ENCODE measurements at regions not wholly inside any gene's neighbourhood (a gene's known extent, or its start where the extent isn't known, plus 50 kb on each side); places are given as distances from the start of the nearest gene placed in this dataset.

DNA sequence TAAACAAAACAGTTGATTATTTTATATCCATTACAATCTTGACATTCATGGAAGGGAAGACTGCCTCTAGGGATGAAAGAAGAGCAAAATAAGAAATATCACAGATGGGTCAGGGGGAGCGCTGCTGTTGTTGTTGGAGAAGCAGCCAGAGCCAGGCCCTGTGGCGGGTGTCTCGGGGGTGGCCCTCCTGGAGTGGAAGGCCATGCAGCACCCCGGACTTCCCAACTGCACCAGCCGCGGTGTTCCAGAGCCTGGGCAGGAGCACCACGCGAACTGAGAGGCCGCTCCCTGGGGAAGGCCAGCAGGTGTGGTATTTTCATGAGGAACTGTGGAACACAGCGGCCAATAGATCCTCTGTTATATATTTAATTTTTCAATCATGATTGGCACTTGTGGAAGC lies 72.4 kb upstream of the VSTM2A start:
- ATAC-seq = no peak
- BruUV-seq (replicated peaks) = no TSS peak
- DNase-seq (ENCODE audit: low read depth, low spot score) = no peak
- intact Hi-C loops (cut with micrococcal nuclease; ENCODE audit: unreplicated experiment) = no loop called here
- CTCF ChIA-PET = no interaction called here
- no peaks in the 10 kb centered on the region for H3K4me1 ChIP-seq (ENCODE audit: control insufficient read depth, insufficient read depth, low read length)
- no peaks in the 10 kb centered on the region for H3K36me3 ChIP-seq (ENCODE audit: control insufficient read depth, insufficient read depth, low read length)
- no peaks in the 10 kb centered on the region for H3K9me3 ChIP-seq (ENCODE audit: control insufficient read depth, insufficient read depth, low read depth, low read length)
- in situ Hi-C loops (cut with HindIII; ENCODE audit: low pct_unique_long_range_greater_than_20kb, low sequenced_read_pairs) = no loop called here
- POLR2A ChIA-PET = no interaction called here
- TF ChIP-seq SIN3A (IDR thresholded peaks at IDR 0.05; ENCODE audit: borderline replicate concordance, insufficient read depth, low read depth, low read length) (no peak), POLR2AphosphoS5 (IDR thresholded peaks at IDR 0.05; ENCODE audit: low read depth, low read length) (no peak)
- TF ChIP-seq, protein P1, sequence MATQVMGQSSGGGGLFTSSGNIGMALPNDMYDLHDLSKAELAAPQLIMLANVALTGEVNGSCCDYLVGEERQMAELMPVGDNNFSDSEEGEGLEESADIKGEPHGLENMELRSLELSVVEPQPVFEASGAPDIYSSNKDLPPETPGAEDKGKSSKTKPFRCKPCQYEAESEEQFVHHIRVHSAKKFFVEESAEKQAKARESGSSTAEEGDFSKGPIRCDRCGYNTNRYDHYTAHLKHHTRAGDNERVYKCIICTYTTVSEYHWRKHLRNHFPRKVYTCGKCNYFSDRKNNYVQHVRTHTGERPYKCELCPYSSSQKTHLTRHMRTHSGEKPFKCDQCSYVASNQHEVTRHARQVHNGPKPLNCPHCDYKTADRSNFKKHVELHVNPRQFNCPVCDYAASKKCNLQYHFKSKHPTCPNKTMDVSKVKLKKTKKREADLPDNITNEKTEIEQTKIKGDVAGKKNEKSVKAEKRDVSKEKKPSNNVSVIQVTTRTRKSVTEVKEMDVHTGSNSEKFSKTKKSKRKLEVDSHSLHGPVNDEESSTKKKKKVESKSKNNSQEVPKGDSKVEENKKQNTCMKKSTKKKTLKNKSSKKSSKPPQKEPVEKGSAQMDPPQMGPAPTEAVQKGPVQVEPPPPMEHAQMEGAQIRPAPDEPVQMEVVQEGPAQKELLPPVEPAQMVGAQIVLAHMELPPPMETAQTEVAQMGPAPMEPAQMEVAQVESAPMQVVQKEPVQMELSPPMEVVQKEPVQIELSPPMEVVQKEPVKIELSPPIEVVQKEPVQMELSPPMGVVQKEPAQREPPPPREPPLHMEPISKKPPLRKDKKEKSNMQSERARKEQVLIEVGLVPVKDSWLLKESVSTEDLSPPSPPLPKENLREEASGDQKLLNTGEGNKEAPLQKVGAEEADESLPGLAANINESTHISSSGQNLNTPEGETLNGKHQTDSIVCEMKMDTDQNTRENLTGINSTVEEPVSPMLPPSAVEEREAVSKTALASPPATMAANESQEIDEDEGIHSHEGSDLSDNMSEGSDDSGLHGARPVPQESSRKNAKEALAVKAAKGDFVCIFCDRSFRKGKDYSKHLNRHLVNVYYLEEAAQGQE (IDR thresholded peaks at IDR 0.05; ENCODE audit: insufficient read depth in 1 of 2, low read depth in 2 of 2, low read length in 1 of 2) = no peak
- TF ChIP-seq, protein P2, sequence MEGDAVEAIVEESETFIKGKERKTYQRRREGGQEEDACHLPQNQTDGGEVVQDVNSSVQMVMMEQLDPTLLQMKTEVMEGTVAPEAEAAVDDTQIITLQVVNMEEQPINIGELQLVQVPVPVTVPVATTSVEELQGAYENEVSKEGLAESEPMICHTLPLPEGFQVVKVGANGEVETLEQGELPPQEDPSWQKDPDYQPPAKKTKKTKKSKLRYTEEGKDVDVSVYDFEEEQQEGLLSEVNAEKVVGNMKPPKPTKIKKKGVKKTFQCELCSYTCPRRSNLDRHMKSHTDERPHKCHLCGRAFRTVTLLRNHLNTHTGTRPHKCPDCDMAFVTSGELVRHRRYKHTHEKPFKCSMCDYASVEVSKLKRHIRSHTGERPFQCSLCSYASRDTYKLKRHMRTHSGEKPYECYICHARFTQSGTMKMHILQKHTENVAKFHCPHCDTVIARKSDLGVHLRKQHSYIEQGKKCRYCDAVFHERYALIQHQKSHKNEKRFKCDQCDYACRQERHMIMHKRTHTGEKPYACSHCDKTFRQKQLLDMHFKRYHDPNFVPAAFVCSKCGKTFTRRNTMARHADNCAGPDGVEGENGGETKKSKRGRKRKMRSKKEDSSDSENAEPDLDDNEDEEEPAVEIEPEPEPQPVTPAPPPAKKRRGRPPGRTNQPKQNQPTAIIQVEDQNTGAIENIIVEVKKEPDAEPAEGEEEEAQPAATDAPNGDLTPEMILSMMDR (IDR thresholded peaks at IDR 0.05) = no peak
- H3K4me3 ChIP-seq (ENCODE audit: low read depth in 2 of 2, low read length in 2 of 2) = no peak overlapping the region
- H3K27me3 ChIP-seq (ENCODE audit: control insufficient read depth, insufficient read depth, low read length) = no peaks in the 10 kb centered on the region
- no peak overlapping the region for H3K27ac ChIP-seq (ENCODE audit: low read length)

DNA sequence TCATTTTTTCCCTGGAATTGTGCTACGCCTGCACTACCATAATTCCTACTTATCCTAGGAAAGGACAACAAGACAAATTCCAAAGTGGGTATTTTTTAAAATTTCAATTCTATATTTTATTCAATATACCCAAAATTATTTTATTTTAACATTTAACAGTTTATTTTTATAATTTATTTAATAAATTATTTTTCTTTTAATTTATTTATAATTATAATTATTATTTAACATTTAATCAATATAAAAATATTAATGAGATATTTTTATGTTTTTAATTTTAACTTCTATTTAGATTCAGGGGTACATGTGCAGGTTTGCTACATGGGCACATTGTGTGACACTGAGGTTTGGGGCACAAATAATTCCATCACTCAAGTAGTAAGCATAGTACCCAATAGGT lies 65.6 kb upstream of the VSTM2A start:
- in situ Hi-C loops (cut with HindIII; ENCODE audit: low pct_unique_long_range_greater_than_20kb, low sequenced_read_pairs) = no loop called here
- ATAC-seq (no peak), DNase-seq (ENCODE audit: low read depth, low spot score) (no peak)
- no peak for TF ChIP-seq POLR2AphosphoS5 (IDR thresholded peaks at IDR 0.05; ENCODE audit: low read depth, low read length)
- 0 out of 2 replicates have a peak, but pooled peaks cover 5% of the 10 kb centered on the region for H3K9me3 ChIP-seq (ENCODE audit: control insufficient read depth, insufficient read depth, low read depth, low read length)
- CTCF ChIA-PET = no interaction called here
- H3K36me3 ChIP-seq (ENCODE audit: control insufficient read depth, insufficient read depth, low read length) = no peaks in the 10 kb centered on the region
- peaks cover 6% of the 10 kb centered on the region; the same call in 1 of the 2 replicates for H3K27me3 ChIP-seq (ENCODE audit: control insufficient read depth, insufficient read depth, low read length)
- no peak overlapping the region for H3K4me3 ChIP-seq (ENCODE audit: low read depth in 2 of 2, low read length in 2 of 2)
- no peak overlapping the region for H3K27ac ChIP-seq (ENCODE audit: low read length)
- POLR2A ChIA-PET = no interaction called here
- no peaks in the 10 kb centered on the region for H3K4me1 ChIP-seq (ENCODE audit: control insufficient read depth, insufficient read depth, low read length)
- no TSS peak for BruUV-seq (replicated peaks)
- intact Hi-C loops (cut with micrococcal nuclease; ENCODE audit: unreplicated experiment) = no loop called here

DNA sequence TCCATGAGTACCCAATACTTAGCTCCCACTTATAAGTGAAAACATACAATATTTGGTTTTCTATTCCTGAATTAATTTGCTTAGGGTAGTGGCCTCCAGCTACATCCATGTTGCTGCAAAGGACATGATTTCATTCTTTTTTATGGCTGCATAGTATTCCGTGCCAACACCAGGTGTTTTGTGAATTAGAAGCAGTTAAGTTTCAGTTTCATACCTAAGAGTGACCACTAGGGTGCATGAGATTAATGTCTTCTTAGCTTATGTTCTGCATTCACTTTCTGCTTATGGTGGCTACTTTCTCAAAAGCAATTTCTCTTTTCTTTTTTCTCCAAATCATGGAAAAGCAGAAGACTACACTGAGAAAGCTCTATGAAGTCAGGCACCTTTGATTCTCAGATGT lies 65.1 kb upstream of the VSTM2A start:
- no peak overlapping the region for H3K27ac ChIP-seq (ENCODE audit: low read length)
- peaks cover 8% of the 10 kb centered on the region; the same call in 1 of the 2 replicates for H3K27me3 ChIP-seq (ENCODE audit: control insufficient read depth, insufficient read depth, low read length)
- no peak overlapping the region for H3K4me3 ChIP-seq (ENCODE audit: low read depth in 2 of 2, low read length in 2 of 2)
- H3K9me3 ChIP-seq (ENCODE audit: control insufficient read depth, insufficient read depth, low read depth, low read length) = 0 out of 2 replicates have a peak, but pooled peaks cover 5% of the 10 kb centered on the region
- BruUV-seq (replicated peaks) = no TSS peak
- no peak for ATAC-seq
- in situ Hi-C loops (cut with HindIII; ENCODE audit: low pct_unique_long_range_greater_than_20kb, low sequenced_read_pairs) (no loop called here), intact Hi-C loops (cut with micrococcal nuclease; ENCODE audit: unreplicated experiment) (no loop called here)
- no peaks in the 10 kb centered on the region for H3K36me3 ChIP-seq (ENCODE audit: control insufficient read depth, insufficient read depth, low read length)
- no peaks in the 10 kb centered on the region for H3K4me1 ChIP-seq (ENCODE audit: control insufficient read depth, insufficient read depth, low read length)
- TF ChIP-seq, protein P2 (IDR thresholded peaks at IDR 0.05) = peak; percentile 17; the same call in 1 of the 2 replicates
- TF ChIP-seq, protein P1 (IDR thresholded peaks at IDR 0.05; ENCODE audit: insufficient read depth in 1 of 2, low read depth in 2 of 2, low read length in 1 of 2) = no peak
- ChIA-PET CTCF (no interaction called here), POLR2A (no interaction called here)
- no peak for DNase-seq (ENCODE audit: low read depth, low spot score)
